Naive thymus-derived CD4-positive, alpha-beta T cell (primary cell): ENCODE measurements at regions not wholly inside any gene's neighbourhood (a gene's known extent, or its start where the extent isn't known, plus 50 kb on each side); places are given as distances from the start of the nearest gene placed in this dataset.
"Not testable (repeated sequence)": the region's sequence is repeated elsewhere in the genome, so short reads cannot be mapped to it uniquely, and the experiment has no call there.

Experiments
- ATAC-seq: fragments of 150-1000 bp; cut with Tn5 transposase; 2 replicates; pipeline ENCODE4 v1.10.0; 2021; ENCODE audit warnings: mild to moderate bottlenecking, moderate library complexity
- CTCF ChIA-PET: fragments of 350-600 bp; sonication (Branson Sonifier 250); formaldehyde crosslinking; loops from one replicate; lab custom pipeline; 2021; ENCODE audit warnings: antibody characterized with exemption; lab: Charles Lee
- POLR2A ChIA-PET: fragments of 350-600 bp; sonication (Branson Sonifier 250); formaldehyde crosslinking; loops from one replicate; lab custom pipeline; 2021; ENCODE audit warnings: antibody characterized with exemption, inconsistent platforms; lab: Charles Lee
- DNase-seq, 9 donors: peaks; one replicate each; pipeline versions ENCODE4 v3.0.0 to v3.0.0-alpha.2; 2020 to 2022; ENCODE audit warnings: mixed read lengths in 1 of 9
- H3K27ac ChIP-seq: one replicate; pipeline ENCODE4 v1.7.0; 2013; ENCODE audit warnings: mild to moderate bottlenecking, low read depth, low read length, moderate library complexity
- H3K27me3 ChIP-seq, 2 donors: one replicate each; pipeline ENCODE4 v1.7.0; 2013; ENCODE audit warnings: low read length in 2 of 2, mild to moderate bottlenecking in 2 of 2, moderate library complexity in 2 of 2; ENCODE audit not compliant: control insufficient read depth in 2 of 2, insufficient read depth in 2 of 2
- H3K36me3 ChIP-seq, 3 experiments: 1 replicate in 2 of 3; 2 replicates in 1 of 3; pipeline ENCODE4 v1.7.0; 2013; ENCODE audit warnings: low read length in 3 of 3, mild to moderate bottlenecking in 3 of 3, moderate library complexity in 1 of 3; ENCODE audit not compliant: insufficient read depth in 3 of 3, control insufficient read depth in 2 of 3
- H3K4me1 ChIP-seq, 2 donors: one replicate each; pipeline ENCODE4 v1.7.0; 2013; ENCODE audit warnings: low read length in 2 of 2, mild to moderate bottlenecking in 2 of 2, moderate library complexity in 1 of 2; ENCODE audit not compliant: control insufficient read depth in 2 of 2, insufficient read depth in 2 of 2
- H3K4me3 ChIP-seq: 2 replicates; pipeline ENCODE4 v1.7.0; 2013; ENCODE audit warnings: mild to moderate bottlenecking, low read length
- H3K9me3 ChIP-seq, 3 experiments: 1 replicate in 2 of 3; 2 replicates in 1 of 3; pipeline ENCODE4 v1.7.0; 2013; ENCODE audit warnings: low read length in 3 of 3; ENCODE audit not compliant: control insufficient read depth in 2 of 3
- H3K27ac Mint-ChIP-seq, 9 donors: one replicate each; pipeline ENCODE4 v1.8.0; 2020 to 2022; ENCODE audit warnings: mixed read lengths in 9 of 9, mild to moderate bottlenecking in 8 of 9, moderate library complexity in 5 of 9, inconsistent platforms in 2 of 9
- H3K27me3 Mint-ChIP-seq, 5 donors: one replicate each; pipeline ENCODE4 v1.8.0; 2021 to 2022; ENCODE audit warnings: mixed read lengths in 5 of 5, mild to moderate bottlenecking in 1 of 5
- H3K36me3 Mint-ChIP-seq, 5 donors: one replicate each; pipeline ENCODE4 v1.8.0; 2020 to 2022; ENCODE audit warnings: mixed read lengths in 5 of 5, mild to moderate bottlenecking in 3 of 5, inconsistent platforms in 1 of 5
- H3K4me1 Mint-ChIP-seq, 7 donors: one replicate each; pipeline ENCODE4 v1.8.0; 2020 to 2022; ENCODE audit warnings: mixed read lengths in 7 of 7, mild to moderate bottlenecking in 3 of 7, inconsistent platforms in 1 of 7
- H3K4me3 Mint-ChIP-seq, 10 donors: one replicate each; pipeline ENCODE4 v1.8.0; 2020 to 2022; ENCODE audit warnings: mild to moderate bottlenecking in 10 of 10, mixed read lengths in 10 of 10, moderate library complexity in 6 of 10, inconsistent platforms in 2 of 10
- H3K9me3 Mint-ChIP-seq, 11 donors: one replicate each; pipeline ENCODE4 v1.8.0; 2020 to 2022; ENCODE audit warnings: mixed read lengths in 11 of 11, mild to moderate bottlenecking in 4 of 11, inconsistent platforms in 1 of 11, moderate library complexity in 1 of 11
- intact Hi-C, 2 donors: fragments of 100-400 bp; cut with micrococcal nuclease; formaldehyde crosslinking; loops; one replicate each; pipeline ENCODE4 v1.15.1; 2023

DNA sequence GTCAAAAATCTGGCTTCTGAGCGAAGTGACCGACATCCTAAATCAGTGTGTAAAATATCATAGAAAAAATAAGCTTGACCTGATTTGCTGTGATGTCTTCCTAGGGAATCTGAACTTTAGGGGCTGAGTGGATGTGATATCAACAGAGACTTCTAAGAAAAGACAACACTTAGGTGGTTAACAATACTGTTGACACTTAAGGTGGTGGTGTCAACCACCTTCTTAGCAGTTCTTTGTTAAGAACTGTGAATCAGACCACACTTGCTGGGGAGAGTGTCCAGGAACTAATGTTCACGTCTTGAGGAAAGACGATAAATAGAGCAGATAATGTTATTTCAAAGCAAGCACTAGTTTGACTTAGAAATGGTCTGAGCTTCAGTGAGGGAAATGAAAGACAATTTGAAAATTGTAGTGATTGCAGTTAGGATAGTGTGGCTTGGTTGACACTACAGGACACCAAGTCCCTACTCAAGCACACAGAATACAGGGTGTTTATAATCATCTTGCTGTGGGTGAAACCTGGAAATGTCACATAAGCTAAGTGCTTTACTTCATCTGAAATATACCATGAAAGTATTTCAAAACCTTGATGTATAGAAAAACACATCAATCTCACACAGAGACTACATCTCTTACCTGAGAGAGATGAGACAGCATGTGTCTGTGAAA, 1936.5 kb downstream of the PCDH9 start:
- Histone ChIP-seq H3K27me3 (no peaks in the 10 kb centered on the region), H3K9me3 (no peaks in the 10 kb centered on the region), H3K4me3 (no peak overlapping the region), H3K27ac (no peak overlapping the region), H3K36me3 (no peaks in the 10 kb centered on the region), H3K4me1 (no peaks in the 10 kb centered on the region)
- Mint-ChIP-seq H3K27me3 (no peaks in the 10 kb centered on the region), H3K9me3 (peaks cover 0 to 17% (median 0%) of the 10 kb centered on the region in 11 donors), H3K4me1 (no peaks in the 10 kb centered on the region), H3K27ac (no peak overlapping the region), H3K4me3 (no peak overlapping the region), H3K36me3 (no peaks in the 10 kb centered on the region)
- ChIA-PET CTCF (no interaction called here), POLR2A (no interaction called here)
- DNase-seq (no peak), ATAC-seq (no peak)
- intact Hi-C loops, result no loop called here

DNA sequence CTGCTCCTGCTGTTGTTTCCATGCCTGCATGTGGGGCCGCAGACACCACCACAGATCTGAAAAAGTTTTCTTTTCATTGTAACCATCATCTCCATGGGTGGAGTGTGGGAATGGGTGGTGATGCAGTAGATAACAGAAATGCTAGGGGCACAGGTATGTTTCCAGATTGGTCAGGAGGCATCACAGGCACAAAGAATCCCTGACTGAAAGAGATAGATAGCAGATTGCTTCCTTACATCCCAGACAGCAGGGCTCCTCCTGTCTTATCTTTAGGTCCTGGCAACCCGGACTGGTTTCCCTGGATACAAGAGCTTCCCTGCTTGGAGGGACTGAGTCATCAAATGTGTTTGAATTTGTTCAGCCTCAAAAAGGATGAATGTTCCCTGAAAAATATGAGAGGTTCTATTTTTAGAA, 1937.6 kb downstream of the PCDH9 start:
- H3K27ac Mint-ChIP-seq, result no peak overlapping the region
- H3K4me1 Mint-ChIP-seq, result no peaks in the 10 kb centered on the region
- H3K27me3 Mint-ChIP-seq, result no peaks in the 10 kb centered on the region

GRCh38 chr13:65287405-65287804, 1942.7 kb downstream of the PCDH9 start:
- H3K36me3 Mint-ChIP-seq, result no peaks in the 10 kb centered on the region
- peaks cover 0 to 11% (median 3%) of the 10 kb centered on the region in 11 donors for H3K9me3 Mint-ChIP-seq
- POLR2A ChIA-PET, result no interaction called here
- Histone ChIP-seq H3K4me3 (no peak overlapping the region), H3K9me3 (no peaks in the 10 kb centered on the region), H3K36me3 (no peaks in the 10 kb centered on the region), H3K27me3 (no peaks in the 10 kb centered on the region), H3K4me1 (no peaks in the 10 kb centered on the region), H3K27ac (no peak overlapping the region)
- intact Hi-C loops, result no loop called here
- H3K27ac Mint-ChIP-seq, result no peak overlapping the region
- H3K4me3 Mint-ChIP-seq, result no peak overlapping the region
- CTCF ChIA-PET, result no interaction called here
- no peaks in the 10 kb centered on the region for H3K27me3 Mint-ChIP-seq
- ATAC-seq, result no peak
- DNase-seq, result no peak
- H3K4me1 Mint-ChIP-seq, result no peaks in the 10 kb centered on the region

More for the DNA sequence above, 1937.6 kb downstream of the PCDH9 start:
- Mint-ChIP-seq H3K36me3 (no peaks in the 10 kb centered on the region), H3K4me3 (no peak overlapping the region), H3K9me3 (peaks cover 0 to 14% (median 1%) of the 10 kb centered on the region in 11 donors)
- CTCF ChIA-PET, result no interaction called here
- Histone ChIP-seq H3K36me3 (no peaks in the 10 kb centered on the region), H3K27ac (no peak overlapping the region), H3K27me3 (no peaks in the 10 kb centered on the region), H3K9me3 (no peaks in the 10 kb centered on the region), H3K4me3 (no peak overlapping the region), H3K4me1 (no peaks in the 10 kb centered on the region)
- intact Hi-C loops, result no loop called here
- POLR2A ChIA-PET, result no interaction called here
- no peak for ATAC-seq
- DNase-seq, result no peak

- Mint-ChIP-seq H3K27ac (no peak overlapping the region), H3K27me3 (no peaks in the 10 kb centered on the region), H3K4me3 (no peak overlapping the region), H3K9me3 (peaks cover 3 to 38% (median 12%) of the 10 kb centered on the region in 11 donors), H3K36me3 (peaks cover 0 to 5% (median 0%) of the 10 kb centered on the region in 5 donors), H3K4me1 (no peaks in the 10 kb centered on the region)
- no peaks in the 10 kb centered on the region for H3K27me3 ChIP-seq
- ATAC-seq (no peak), DNase-seq (no peak)
- no peaks in the 10 kb centered on the region for H3K36me3 ChIP-seq
- H3K27ac ChIP-seq, result no peak overlapping the region
- H3K4me3 ChIP-seq, result no peak overlapping the region
- no peaks in the 10 kb centered on the region for H3K4me1 ChIP-seq
- ChIA-PET CTCF (no interaction called here), POLR2A (no interaction called here)
- intact Hi-C loops, result no loop called here
- peaks cover 0 to 7% (median 0%) of the 10 kb centered on the region in 3 experiments for H3K9me3 ChIP-seq
These were observed 1954.1 kb downstream of the PCDH9 start for GRCh38 chr13:65275838-65276630.

DNA sequence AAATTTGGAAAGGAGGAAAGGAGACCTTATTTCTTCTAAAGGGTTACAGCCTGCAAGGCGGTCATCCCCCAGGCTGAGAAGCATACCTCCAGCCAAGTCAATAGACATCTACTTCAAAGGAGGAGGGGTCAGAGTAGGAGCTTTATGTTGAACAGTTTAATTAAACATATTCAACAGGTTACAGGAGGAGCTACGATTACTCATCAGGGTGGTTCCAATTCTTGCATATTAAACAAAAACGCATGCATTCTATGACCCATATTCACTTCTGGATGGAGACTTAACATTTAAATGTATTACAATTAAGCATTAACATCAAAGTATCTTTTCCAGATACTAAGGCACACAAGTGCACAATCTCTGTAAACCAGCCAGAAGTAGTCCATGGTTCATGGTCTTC, 1955.0 kb downstream of the PCDH9 start:
- Histone ChIP-seq H3K4me1 (no peaks in the 10 kb centered on the region), H3K4me3 (no peak overlapping the region), H3K27ac (no peak overlapping the region), H3K27me3 (no peaks in the 10 kb centered on the region), H3K9me3 (peaks cover 0 to 7% (median 0%) of the 10 kb centered on the region in 3 experiments), H3K36me3 (no peaks in the 10 kb centered on the region)
- Mint-ChIP-seq H3K4me1 (no peaks in the 10 kb centered on the region), H3K27ac (no peak overlapping the region), H3K36me3 (peaks cover 0 to 5% (median 0%) of the 10 kb centered on the region in 5 donors), H3K4me3 (no peak overlapping the region), H3K27me3 (no peaks in the 10 kb centered on the region), H3K9me3 (peaks cover 3 to 41% (median 13%) of the 10 kb centered on the region in 11 donors)
- POLR2A ChIA-PET, result no interaction called here
- CTCF ChIA-PET, result no interaction called here
- no peak for ATAC-seq
- intact Hi-C loops, result no loop called here
- no peak for DNase-seq

DNA sequence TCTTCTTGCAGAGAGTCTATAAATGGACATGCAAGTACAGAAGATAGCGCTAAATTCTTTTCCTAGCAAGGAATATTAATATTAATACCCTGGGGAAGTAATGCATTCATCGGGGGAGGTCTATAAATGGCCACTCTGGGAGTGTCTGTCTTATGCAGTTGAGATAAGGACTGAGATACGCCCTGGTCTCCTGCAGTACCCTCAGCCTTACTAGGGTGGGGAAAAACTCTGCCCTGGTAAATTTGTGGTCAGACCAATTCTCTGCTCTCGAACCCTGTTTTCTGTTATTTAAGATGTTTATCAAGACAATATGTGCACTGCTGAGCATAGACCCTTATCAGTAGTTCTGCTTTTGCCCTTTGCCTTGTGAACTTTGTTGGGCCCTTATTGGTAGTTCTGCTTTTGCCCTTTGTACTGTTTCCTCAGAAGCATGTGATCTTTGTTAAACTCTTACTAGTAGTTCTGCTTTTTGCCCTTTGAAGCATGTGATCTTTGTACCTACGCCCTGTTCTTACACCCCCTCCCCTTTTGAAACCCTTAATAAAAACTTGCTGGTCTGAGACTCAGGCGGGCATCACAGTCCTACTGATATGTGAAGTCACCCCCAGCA, 1956.2 kb downstream of the PCDH9 start:
- DNase-seq, POLR2A ChIA-PET, intact Hi-C loops, H3K27me3 ChIP-seq, H3K27ac ChIP-seq, H3K4me1 Mint-ChIP-seq, H3K4me3 ChIP-seq, ATAC-seq, H3K9me3 ChIP-seq, CTCF ChIA-PET, H3K27ac Mint-ChIP-seq, H3K36me3 Mint-ChIP-seq, H3K27me3 Mint-ChIP-seq, H3K4me1 ChIP-seq, H3K4me3 Mint-ChIP-seq, H3K36me3 ChIP-seq: not testable (repeated sequence)
- peaks cover 3 to 41% (median 10%) of the 10 kb centered on the region in 11 donors for H3K9me3 Mint-ChIP-seq
